Prostate gland (tissue), 2 donors: ENCODE measurements at regions not wholly inside any gene's neighbourhood (a gene's known extent, or its start where the extent isn't known, plus 50 kb on each side); places are given as distances from the start of the nearest gene placed in this dataset.

Experiments
- CTCF ChIP-seq, 4 experiments: fragments of 200-600 bp in 2 of 4; fragments of 450-650 bp in 2 of 4; sonication (generic) in 2 of 4; IDR thresholded peaks; 1 replicate in 3 of 4; 2 replicates in 1 of 4; pipeline ENCODE4 v1.5.1; 2016 to 2019; ENCODE audit warnings: antibody characterized with exemption in 4 of 4, mild to moderate bottlenecking in 2 of 4, moderate library complexity in 2 of 4
- POLR2A ChIP-seq: fragments of 450-650 bp; IDR thresholded peaks from one replicate; pipeline ENCODE4 v1.6.1; 2016; ENCODE audit warnings: antibody characterized with exemption, mild to moderate bottlenecking

- TF ChIP-seq CTCF (IDR thresholded peaks at IDR 0.05) (no peak), POLR2A (no peak)
Observed at GRCh38 chr13:21831654-21832324, 160.9 kb downstream of the FGF9 start.
